Left colon (tissue), 2 donors: ENCODE measurements at regions not wholly inside any gene's neighbourhood (a gene's known extent, or its start where the extent isn't known, plus 50 kb on each side); places are given as distances from the start of the nearest gene placed in this dataset.

Experiments used
- ATAC-seq: fragments of 200-7000 bp; cut with Tn5 transposase; one replicate; pipeline ENCODE4 v1.9.1; 2020; ENCODE audit warnings: mild to moderate bottlenecking, moderate library complexity
- DNase-seq, 2 donors: peaks; one replicate each; pipeline ENCODE4 v3.0.0-alpha.2; 2020
- intact Hi-C, 2 donors: fragments of 100-400 bp; cut with DNase I in 1 of 2; cut with micrococcal nuclease in 1 of 2; formaldehyde crosslinking; loops; one replicate each; pipeline versions ENCODE4 v1.11.2 to v1.14.0; 2022; cut with DNase I, micrococcal nuclease
- donor health status: DM: no; HTN: no; CAD: no.
- donor health status: DM: yes; HTN: yes; CAD: no.

DNA sequence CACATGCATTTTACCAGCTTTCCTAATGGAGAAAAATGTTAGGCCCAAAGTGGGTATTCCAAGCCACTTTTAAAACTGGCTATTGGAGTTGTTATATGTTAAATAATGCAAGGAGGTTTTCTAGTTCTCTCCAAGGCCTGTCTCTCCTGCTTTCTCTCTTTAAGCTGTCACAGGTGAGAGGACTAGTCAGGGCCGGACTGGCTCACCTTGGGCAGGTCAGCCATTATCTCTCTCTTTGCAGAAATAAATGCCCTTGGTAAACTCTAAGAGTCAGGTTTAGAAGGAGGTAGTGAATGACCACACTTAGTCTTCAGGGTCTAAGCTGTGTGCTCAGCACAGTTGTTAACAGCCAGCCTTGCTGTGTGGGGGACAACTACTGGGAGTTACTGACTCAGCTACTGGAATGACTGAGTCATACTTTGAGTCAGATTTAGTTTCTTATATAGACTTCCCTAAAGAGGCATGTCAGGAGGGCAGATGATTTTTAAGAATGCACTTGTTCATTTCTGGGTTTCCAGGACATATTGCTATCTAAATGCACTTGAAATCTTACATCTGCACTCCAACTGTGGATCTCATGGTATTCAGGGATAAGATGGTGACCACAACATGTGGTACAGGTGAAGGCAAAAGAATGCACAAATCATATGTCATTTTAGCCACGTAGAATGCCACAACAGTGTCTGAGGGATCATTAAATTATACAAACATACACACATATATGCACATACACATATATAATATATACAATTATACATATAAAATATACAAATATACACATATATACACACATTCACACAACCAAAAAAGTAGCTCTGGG lies 719.4 kb downstream of the EPM2A start:
- DNase-seq, result no peak

DNA sequence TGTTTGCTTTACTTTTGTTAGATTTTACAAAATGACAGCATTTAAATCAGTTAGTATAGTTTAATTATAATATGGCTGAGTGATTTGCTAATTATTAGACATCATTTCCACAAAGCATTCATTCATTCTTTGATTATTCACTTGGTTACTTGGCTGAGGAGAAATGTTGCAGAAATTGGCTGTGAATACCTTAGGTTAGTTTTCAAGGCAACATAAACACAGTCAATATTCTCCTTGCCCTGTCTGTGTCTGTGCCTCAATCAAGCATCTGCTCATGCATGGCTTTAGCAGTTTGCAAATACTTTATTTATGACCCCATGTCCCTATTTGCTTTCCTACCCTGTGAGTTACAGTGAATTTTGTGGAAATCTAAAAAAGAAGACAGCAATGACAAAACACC lies 718.3 kb downstream of the EPM2A start:
- DNase-seq (no peak), ATAC-seq (no peak)
- intact Hi-C loops, result no loop called here

More for the DNA sequence above, 719.4 kb downstream of the EPM2A start:
- intact Hi-C loops, result no loop called here
- ATAC-seq, result no peak

DNA sequence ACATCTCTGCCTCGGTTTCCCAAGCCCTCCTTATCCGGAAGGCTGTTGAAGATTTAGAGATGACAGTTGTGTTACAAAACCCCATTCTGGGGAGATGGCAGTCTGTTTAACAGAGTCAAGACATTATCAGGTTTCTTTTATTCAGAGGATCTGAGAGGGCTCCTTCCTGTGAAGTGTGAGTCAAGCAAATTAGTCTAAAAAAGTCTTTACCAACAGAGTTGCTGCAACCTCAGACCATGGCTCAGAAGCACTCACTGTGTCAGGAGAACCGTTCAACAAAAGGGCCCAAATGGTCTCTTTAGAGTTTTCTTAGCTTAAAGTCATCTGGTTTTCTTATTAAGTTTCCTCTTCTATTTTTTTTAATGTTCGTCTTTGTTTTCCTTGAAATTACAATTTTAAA lies 717.8 kb downstream of the EPM2A start:
- ATAC-seq (no peak), DNase-seq (no peak)
- intact Hi-C loops, result no loop called here

DNA sequence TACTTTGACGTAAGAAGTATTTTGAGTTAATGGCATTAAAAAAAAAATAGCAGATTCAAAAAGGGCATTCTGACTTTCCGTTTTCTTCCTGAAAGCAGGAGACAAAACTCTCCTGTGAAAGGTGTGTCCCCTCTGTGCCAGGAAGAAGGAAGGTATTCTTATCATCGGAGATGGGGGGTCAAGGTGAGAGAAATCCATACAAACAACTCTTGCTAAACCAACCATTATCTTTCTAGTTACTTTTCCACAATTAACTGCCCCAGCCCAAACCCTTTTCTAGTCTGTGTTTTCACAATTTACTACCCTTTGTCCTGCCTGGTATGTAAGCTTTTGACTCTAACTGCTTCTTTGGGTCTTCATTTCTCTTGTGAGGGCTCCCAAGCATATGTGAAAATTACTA lies 717.3 kb downstream of the EPM2A start:
- ATAC-seq, result no peak
- DNase-seq, result no peak
- intact Hi-C loops, result no loop called here

DNA sequence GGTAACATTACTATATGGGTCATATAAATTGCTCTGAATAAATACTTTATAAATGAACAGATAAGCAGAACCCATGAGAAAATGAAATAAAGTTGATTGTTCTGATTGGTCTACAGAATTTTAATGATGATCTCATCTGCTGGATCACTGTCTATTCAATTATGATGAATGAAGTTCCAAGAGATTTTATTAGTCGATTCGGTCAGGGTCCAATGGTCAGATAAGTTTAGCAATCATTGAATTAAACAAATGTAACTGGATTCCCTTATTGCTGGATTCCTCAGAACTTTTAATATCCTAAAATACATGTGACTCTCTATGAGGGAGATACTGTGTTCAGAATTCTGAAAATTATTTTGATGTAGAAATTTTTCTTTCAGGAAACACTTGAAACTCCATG lies 715.2 kb downstream of the EPM2A start:
- DNase-seq (no peak), ATAC-seq (no peak)
- intact Hi-C loops, result loop anchor here in 1 of 2 donors (10.0 kb wide), 1 partner anchor 435 kb away; no protein-coding TSS in a partner anchor

DNA sequence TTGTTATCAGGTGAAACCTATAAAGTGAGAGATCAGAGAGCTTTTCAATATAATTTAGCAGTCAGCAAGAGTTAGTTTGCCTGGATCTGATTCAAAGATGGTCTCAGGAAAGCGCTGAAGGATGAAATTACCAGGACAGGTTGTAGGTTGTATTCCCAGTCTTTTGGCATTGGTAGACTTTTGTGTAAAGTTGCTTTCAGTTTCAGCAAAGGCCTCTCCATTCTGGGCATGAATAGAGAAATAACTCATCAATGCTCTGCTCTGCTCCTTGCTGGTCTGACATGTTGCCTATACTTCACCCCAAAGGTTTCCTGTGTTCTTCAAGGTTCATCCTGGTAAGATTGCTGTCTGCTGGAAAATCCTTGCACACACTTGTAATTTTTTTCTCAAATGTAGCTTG lies 714.8 kb downstream of the EPM2A start:
- intact Hi-C loops, result loop anchor here in 1 of 2 donors (10.0 kb wide), 1 partner anchor 436 kb away; no protein-coding TSS in a partner anchor
- DNase-seq, result no peak
- no peak for ATAC-seq

DNA sequence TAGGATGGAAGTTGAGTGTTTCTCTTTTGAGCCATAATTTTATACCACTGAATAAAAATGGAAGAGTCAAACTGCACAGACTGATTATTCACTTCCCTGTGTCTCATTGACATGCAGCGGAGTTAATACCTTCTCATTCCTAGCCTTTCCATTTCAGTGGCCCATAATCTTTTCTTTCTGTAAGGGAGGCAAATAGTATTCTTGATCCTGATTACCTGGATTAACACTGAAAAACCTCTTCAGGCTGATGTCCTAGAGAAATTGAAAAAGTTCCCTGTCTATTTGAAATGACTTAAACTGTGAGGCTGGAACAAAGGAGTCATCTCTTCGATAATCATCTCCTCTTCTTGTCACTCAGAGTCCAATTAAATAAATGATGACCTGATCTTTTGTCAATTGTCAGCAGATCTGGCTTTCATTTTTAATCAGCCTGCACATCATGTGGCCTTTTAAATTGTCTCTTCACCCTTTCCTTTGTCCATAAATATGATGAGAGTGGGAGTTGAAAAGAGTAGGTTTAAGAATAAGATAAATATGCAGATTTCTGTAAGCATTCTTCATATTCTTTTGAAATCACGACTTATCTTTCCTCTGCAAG lies 713.0 kb downstream of the EPM2A start:
- DNase-seq, result no peak
- intact Hi-C loops, result loop anchor here in 1 of 2 donors (10.0 kb wide), 1 partner anchor 437 kb away; no protein-coding TSS in a partner anchor
- no peak for ATAC-seq

DNA sequence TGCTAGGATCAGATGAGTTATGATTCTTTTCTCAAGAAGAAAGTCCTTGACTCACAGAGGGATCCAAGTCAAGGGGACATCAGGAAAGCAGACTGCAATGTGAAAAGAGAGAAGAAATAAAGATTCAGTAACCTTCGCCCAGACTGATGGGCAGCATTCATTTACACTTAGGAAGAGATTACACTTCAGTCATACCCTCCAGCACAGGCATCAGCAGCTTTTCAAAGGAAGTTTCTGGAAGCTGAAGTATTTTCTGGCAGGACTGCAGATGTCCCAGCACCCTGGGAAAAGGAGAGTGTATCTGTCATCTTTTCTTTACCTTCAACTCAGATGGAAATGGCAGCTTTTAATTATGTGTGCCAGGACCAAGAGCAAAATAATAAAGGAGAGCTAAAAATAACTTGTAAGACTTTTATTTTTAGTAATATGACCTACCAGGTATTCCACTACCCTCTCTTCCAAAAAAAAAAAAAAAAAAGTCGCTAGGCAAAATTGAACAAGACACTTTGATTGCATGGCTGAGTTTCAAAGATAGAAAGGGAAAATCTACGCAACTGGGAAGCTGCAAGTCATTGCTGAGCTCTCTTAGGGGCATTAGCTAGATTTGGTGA lies 712.1 kb downstream of the EPM2A start:
- no peak for DNase-seq

DNA sequence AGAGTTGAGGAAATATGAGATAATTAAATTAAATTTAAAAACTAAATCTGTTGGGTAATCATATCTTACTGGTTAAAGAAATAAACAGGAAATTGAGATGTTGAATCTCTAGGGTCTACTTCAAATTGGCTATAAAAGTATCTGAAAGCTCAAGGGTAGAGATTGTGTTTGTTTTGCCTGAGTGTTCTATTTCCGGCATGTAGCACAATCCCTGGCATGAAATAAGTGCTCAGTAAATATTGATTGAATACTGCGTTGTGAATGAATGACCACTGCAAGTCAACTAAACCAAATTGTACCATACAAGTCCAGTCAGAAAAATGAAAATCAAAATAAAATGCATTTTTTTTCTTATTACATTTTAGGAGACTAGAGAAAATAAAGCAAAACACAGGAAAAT lies 709.8 kb downstream of the EPM2A start:
- intact Hi-C loops, result loop anchor here in 1 of 2 donors (10.0 kb wide), 1 partner anchor 441 kb away; no protein-coding TSS in a partner anchor
- ATAC-seq (peak; percentile 61), DNase-seq (no peak)

More for the DNA sequence above, 712.1 kb downstream of the EPM2A start:
- intact Hi-C loops, result loop anchor here in 1 of 2 donors (10.0 kb wide), 1 partner anchor 438 kb away; no protein-coding TSS in a partner anchor
- no peak for ATAC-seq

DNA sequence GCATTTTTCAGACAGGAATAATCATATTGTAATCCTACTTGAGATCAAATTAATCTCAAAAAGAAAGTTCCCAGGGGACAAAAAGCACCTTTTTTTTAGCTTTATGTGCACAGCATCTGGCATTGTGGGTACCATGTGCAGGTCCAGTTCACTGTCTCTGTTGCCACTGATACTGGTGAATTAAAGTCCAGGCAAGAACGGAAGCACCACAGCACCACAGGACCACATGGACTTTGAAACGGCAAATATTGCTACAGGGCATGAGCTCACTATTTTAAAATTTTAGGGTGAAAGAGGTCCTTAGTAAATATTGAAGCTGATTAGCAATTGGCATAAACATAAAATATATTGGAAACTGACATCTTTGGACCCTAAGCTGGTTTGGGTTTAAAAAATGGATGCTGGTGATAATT lies 709.0 kb downstream of the EPM2A start:
- DNase-seq (no peak), ATAC-seq (peak; percentile 49)
- intact Hi-C loops, result loop anchor here in 1 of 2 donors (10.0 kb wide), 1 partner anchor 441 kb away; no protein-coding TSS in a partner anchor

DNA sequence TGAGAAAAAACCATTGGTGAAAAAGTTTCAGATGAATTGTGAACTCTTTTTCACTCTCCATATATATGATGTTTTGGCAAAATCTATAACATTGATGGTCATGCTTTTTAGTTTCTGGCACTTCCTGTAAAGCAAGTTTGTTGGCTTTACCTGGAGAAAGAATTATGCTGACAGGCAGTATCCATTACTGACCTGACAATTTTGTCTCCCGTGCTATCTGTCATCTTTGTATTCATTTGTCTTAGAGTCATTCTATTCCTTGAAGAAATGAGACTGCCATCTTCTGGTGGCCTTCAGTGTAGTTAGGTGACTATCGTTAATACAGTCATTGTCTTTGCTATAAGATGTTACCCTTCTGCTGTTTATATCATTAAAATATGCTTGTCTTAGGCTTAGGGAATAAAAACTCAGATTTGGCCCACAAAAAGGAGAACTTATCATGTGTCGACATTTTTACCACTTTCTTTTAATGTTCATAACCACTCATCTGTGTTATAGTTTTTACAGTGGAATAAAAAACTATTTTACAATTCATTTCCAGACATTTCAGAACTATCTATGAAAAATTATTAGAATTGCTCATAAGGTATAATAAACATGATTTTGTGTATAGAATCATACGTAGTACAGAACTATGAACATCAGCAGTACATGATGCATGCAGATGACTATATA lies 707.0 kb downstream of the EPM2A start:
- intact Hi-C loops, result loop anchor here in 1 of 2 donors (10.0 kb wide), 1 partner anchor 443 kb away; no protein-coding TSS in a partner anchor
- DNase-seq, result peak in 1 of 2 donors; percentile 5
- peak; percentile 75 for ATAC-seq

DNA sequence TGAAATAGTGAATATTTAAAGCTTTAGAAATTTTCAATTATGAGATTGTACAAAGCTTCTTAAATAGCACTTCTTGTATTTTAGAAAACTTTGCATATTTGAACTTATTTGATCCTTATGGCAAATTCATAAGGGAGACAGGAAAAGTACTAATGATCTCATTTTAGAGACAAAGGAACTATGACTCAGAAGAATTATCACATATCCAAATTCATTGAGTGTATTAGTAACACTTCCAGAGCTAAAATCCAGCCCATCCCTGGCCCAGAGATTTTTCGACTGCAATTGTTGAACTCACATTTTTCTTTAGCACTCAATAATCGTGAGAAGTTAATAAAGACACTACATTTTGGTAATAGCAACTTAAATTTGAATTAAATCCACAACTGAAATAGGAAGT lies 704.3 kb downstream of the EPM2A start:
- intact Hi-C loops, result no loop called here
- no peak for DNase-seq
- no peak for ATAC-seq

DNA sequence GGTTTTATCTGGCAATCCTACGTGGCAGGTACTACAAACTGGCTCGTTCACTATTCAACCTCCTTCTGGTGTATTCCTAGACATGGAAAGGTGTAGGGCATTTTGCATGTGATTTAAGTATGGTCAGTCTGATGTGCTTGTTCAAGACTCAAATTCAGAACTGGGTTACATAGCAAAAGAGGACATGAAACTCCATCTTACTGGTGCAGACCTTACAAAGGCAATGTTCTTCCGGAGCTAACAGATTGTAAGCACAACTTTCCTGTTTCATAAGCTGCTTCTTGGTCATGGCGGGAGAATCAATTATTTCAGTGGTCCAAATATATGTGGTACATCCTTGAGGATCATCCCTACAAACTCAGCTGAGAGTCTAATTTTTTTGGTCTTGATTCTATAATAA lies 703.4 kb downstream of the EPM2A start:
- ATAC-seq (no peak), DNase-seq (no peak)
- intact Hi-C loops, result no loop called here

DNA sequence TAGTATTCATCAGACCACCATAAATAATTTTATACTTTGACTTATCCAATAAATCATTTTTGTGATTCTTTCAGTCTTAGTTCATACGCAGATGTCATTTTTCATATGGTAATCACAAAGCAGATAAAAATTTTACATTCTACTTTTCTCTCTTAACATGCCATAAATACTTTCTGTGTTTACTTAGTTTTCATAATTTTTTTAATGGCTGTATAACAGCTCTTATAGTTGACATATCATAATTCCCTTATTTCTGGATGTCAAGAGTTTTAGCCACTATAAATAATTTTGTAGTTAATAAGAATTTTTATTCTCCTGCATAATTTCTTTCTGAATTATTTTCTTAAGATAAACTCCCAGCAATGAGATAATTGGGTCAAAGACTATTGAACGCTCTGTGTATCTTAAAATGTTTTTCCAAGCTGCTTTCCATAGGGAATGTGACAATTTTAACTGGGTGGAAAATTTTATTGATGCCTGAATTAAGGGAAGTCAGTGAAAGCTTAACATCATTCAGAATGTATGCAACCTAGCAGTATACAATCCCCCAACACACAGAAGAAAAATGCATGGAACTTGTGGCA lies 702.7 kb downstream of the EPM2A start:
- intact Hi-C loops, result no loop called here
- ATAC-seq (no peak), DNase-seq (no peak)

DNA sequence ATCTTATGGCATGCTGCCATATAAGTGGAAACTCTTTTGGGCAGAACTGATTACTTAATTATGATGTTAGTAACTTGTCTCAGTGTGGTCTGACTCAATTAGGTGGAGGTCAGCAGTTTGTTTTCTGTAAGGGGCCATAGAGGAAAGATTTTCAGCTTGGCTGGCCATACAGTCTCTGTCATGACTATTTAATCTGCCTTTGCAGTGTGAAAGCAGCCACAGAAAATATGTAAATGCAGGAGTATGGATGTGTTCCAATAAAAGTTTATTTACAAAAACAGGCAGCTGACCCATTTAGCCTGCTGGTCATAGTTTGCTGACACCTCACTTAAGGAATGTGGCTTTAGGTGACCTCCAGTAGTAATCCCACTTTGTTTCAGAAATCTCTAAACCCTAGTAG lies 700.7 kb downstream of the EPM2A start:
- DNase-seq (no peak), ATAC-seq (no peak)
- intact Hi-C loops, result no loop called here

DNA sequence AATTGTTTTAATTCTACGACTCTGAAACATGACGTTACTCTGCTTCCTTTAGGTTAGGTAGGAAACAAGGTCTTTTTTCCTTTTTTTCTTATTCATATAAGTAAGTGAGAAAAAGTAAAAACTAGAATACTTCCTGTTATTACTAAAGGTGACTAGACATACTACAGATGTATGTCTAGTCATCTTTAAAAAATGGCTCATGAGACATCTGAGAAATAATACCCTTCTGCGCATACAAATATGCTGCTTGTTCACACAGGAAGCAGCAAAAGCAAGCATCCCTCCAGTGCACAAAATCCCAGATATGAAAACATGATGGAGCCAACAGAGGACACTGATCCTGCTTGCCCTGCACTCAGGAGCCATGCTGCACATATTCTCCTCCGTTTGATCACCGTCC lies 699.1 kb downstream of the EPM2A start:
- no peak for DNase-seq
- intact Hi-C loops, result no loop called here
- ATAC-seq, result no peak

DNA sequence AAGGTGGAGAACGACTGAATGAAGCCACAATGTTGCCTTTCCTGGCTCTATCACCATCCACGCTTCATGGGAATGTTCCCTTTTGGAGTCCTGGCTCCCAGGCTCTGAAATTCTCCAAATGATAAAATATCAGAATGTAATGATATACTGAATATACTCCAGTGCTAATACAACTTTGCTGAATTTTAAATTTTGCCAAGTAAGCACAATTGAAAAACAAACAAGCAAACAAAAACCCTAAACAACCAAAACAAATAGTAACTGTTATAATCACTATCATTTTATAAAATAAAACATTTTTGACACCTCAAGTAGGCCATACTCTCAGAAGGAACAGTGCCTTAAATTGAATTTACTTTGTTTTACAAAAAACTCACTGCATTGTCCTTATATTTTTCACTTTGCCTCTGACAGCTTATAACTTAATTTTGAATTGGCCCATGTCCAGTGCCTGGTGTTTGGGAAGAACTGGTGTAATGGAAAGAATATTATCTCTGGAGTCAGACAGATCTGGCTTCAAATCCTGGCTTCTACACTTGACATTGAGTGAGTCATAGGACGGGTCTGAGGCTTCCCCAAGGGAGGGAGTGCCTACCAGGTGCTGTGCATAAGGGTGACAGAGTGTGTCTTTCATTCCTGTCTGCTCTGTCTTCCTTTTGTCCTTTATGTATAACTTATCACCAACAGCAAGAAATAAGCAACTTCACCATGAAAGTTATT lies 698.3 kb downstream of the EPM2A start:
- ATAC-seq, result no peak
- no peak for DNase-seq
- intact Hi-C loops, result no loop called here

DNA sequence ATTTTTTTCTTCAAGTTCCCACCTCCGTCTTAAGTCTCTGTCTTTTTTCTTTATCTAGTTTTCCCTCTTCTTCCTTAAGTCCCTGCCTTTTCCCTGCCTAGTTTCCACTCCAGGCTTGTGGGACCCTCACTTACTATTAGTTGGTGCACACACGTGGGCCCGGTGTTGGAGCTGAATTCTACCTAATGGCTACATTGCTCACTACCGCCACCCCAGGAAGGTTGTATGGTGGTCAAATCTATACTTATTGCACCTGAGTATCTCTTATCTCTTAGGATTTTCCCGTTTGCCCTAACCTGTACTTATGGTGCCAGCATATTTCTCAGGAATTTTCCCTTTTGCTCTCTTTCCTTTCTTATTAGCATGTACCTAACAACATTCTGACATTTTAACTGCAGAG lies 692.8 kb downstream of the EPM2A start:
- intact Hi-C loops, result no loop called here
- no peak for ATAC-seq

More for the DNA sequence above, 692.8 kb downstream of the EPM2A start:
- no peak for DNase-seq
